ENCODE measurements at regions not wholly inside any gene's neighbourhood (a gene's known extent, or its start where the extent isn't known, plus 50 kb on each side); places are given as distances from the start of the nearest gene placed in this dataset.

- peak overlapping the region in 2 of 4 donors; percentile 18 to 61 for H3K27ac ChIP-seq (replicated peaks in 1 of 4)
Observed at GRCh38 chrX:115892056-115892708, 278.4 kb upstream of the AGTR2 start.

GRCh38 chrX:115892787-115893671 lies 277.5 kb upstream of the AGTR2 start:
- Histone ChIP-seq H3K27me3 (no peaks in the 10 kb centered on the region), H3K4me1 (peaks cover 0 to 18% (median 3%) of the 10 kb centered on the region in 4 donors), H3K9me3 (peaks cover 0 to 11% (median 4%) of the 10 kb centered on the region in 4 donors), H3K4me3 (peak overlapping the region in 2 of 4 donors; percentile 42 to 52), H3K27ac (replicated peaks in 1 of 4) (peak overlapping the region in 2 of 4 donors; percentile 18 to 61), H3K36me3 (peaks cover 0 to 6% (median 2%) of the 10 kb centered on the region in 4 donors)
- DNase-seq (ENCODE audit: extremely low spot score), result no peak
- 49% methylated on average over 11 of the region's 13 CpGs for WGBS
- TF ChIP-seq POLR2A (IDR thresholded peaks at IDR 0.05; ENCODE audit: low read depth) (no peak), POLR2AphosphoS5 (IDR thresholded peaks at IDR 0.05) (peak; percentile 33 to 43), CTCF (IDR thresholded peaks at IDR 0.05) (peak in 2 of 3 experiments; percentile 39)
- intact Hi-C loops (cut with DNase I), result no loop called here

More at GRCh38 chrX:115892056-115892708, 278.4 kb upstream of the AGTR2 start:
- DNase-seq (ENCODE audit: extremely low spot score), result no peak
- H3K36me3 ChIP-seq, result peaks cover 0 to 6% (median 2%) of the 10 kb centered on the region in 4 donors
- H3K4me1 ChIP-seq, result peaks cover 0 to 18% (median 3%) of the 10 kb centered on the region in 4 donors
- TF ChIP-seq POLR2AphosphoS5 (IDR thresholded peaks at IDR 0.05), result no peak
- no peak for TF ChIP-seq EP300 (IDR thresholded peaks at IDR 0.05)
- TF ChIP-seq CTCF (IDR thresholded peaks at IDR 0.05), result no peak
- no peak for TF ChIP-seq POLR2A (IDR thresholded peaks at IDR 0.05; ENCODE audit: low read depth)
- WGBS, result 72% methylated on average over 7 of the region's 7 CpGs
- peaks cover 0 to 8% (median 4%) of the 10 kb centered on the region in 4 donors for H3K9me3 ChIP-seq
- H3K27me3 ChIP-seq, result no peaks in the 10 kb centered on the region
- peak overlapping the region in 2 of 4 donors; percentile 42 to 52 for H3K4me3 ChIP-seq
- intact Hi-C loops (cut with DNase I), result no loop called here

- intact Hi-C loops (cut with DNase I), result no loop called here
- Histone ChIP-seq H3K4me3 (no peak overlapping the region), H3K4me1 (peaks cover 0 to 18% (median 5%) of the 10 kb centered on the region in 4 donors), H3K36me3 (peaks cover 0 to 6% (median 2%) of the 10 kb centered on the region in 4 donors), H3K27me3 (no peaks in the 10 kb centered on the region), H3K9me3 (peaks cover 0 to 11% (median 4%) of the 10 kb centered on the region in 4 donors), H3K27ac (replicated peaks in 1 of 4) (no peak overlapping the region)
- no peak for TF ChIP-seq POLR2AphosphoS5 (IDR thresholded peaks at IDR 0.05)
- peak in 2 of 3 experiments; percentile 38 to 39 for TF ChIP-seq CTCF (IDR thresholded peaks at IDR 0.05)
- no peak for TF ChIP-seq POLR2A (IDR thresholded peaks at IDR 0.05; ENCODE audit: low read depth)
- no peak for TF ChIP-seq EP300 (IDR thresholded peaks at IDR 0.05)
- DNase-seq (ENCODE audit: extremely low spot score), result no peak
- 39% methylated on average over 4 of the region's 4 CpGs for WGBS
Observed at GRCh38 chrX:115894087-115894486, 276.5 kb upstream of the AGTR2 start.

GRCh38 chrX:115895678-115896329 lies 274.7 kb upstream of the AGTR2 start:
- 40% methylated on average over 1 of the region's 6 CpGs for WGBS
- DNase-seq (ENCODE audit: extremely low spot score), result no peak

More at GRCh38 chrX:115895678-115896329, 274.7 kb upstream of the AGTR2 start:
- no peaks in the 10 kb centered on the region for H3K27me3 ChIP-seq
- H3K4me1 ChIP-seq, result peaks cover 0 to 18% (median 5%) of the 10 kb centered on the region in 4 donors
- no peaks in the 10 kb centered on the region for H3K36me3 ChIP-seq
- no peak overlapping the region for H3K27ac ChIP-seq (replicated peaks in 1 of 4)
- peaks cover 0 to 8% (median 4%) of the 10 kb centered on the region in 4 donors for H3K9me3 ChIP-seq
- intact Hi-C loops (cut with DNase I), result no loop called here
- TF ChIP-seq CTCF (IDR thresholded peaks at IDR 0.05), result no peak
- TF ChIP-seq POLR2A (IDR thresholded peaks at IDR 0.05; ENCODE audit: low read depth), result no peak
- TF ChIP-seq EP300 (IDR thresholded peaks at IDR 0.05), result no peak
- TF ChIP-seq POLR2AphosphoS5 (IDR thresholded peaks at IDR 0.05), result no peak
- H3K4me3 ChIP-seq, result no peak overlapping the region
